Thoracic aorta (tissue), 2 donors: ENCODE measurements at regions not wholly inside any gene's neighbourhood (a gene's known extent, or its start where the extent isn't known, plus 50 kb on each side); places are given as distances from the start of the nearest gene placed in this dataset.

Experiments
- ATAC-seq: fragments of 150-250 bp; one replicate; pipeline ENCODE4 v1.8.0; 2017; ENCODE audit warnings: low read depth; ENCODE audit not compliant: insufficient number of reproducible peaks, low FRiP score
- DNase-seq: peaks from one replicate; pipeline ENCODE4 v3.0.0-alpha.2; 2020; ENCODE audit warnings: low spot score
- H3K27ac ChIP-seq, 2 donors: fragments of 200-600 bp; sonication (generic); 1 replicate in 1 of 2; 2 replicates in 1 of 2; pipeline ENCODE4 v1.5.1; 2016; ENCODE audit warnings: mild to moderate bottlenecking in 2 of 2, moderate library complexity in 2 of 2
- H3K27me3 ChIP-seq: fragments of 200-600 bp; sonication (generic); replicated peaks from 2 replicates; pipeline ENCODE4 v1.6.0; 2016; ENCODE audit warnings: mild to moderate bottlenecking; ENCODE audit not compliant: insufficient read depth
- H3K36me3 ChIP-seq: fragments of 200-600 bp; sonication (generic); one replicate; pipeline ENCODE4 v1.5.1; 2016
- H3K4me1 ChIP-seq, 2 donors: fragments of 200-600 bp; sonication (generic); 1 replicate in 1 of 2; 2 replicates in 1 of 2; pipeline versions ENCODE4 v1.5.1 to v1.6.0; 2016; ENCODE audit warnings: low read depth in 2 of 2, mild to moderate bottlenecking in 1 of 2; ENCODE audit not compliant: control insufficient read depth in 1 of 2
- H3K4me3 ChIP-seq: fragments of 200-600 bp; sonication (generic); 2 replicates; pipeline ENCODE4 v1.5.1; 2016; ENCODE audit warnings: mild to moderate bottlenecking
- H3K9me3 ChIP-seq: fragments of 200-600 bp; sonication (generic); 2 replicates; pipeline ENCODE4 v1.5.1; 2016
- CTCF ChIP-seq: fragments of 200-600 bp; sonication (generic); IDR thresholded peaks from one replicate; pipeline ENCODE4 v1.5.1; 2019; ENCODE audit warnings: antibody characterized with exemption

GRCh38 chr11:115720602-115721245 is 216.5 kb upstream of the CADM1 start:
- ATAC-seq = no peak
- no peaks in the 10 kb centered on the region for H3K9me3 ChIP-seq
- TF ChIP-seq CTCF = no peak
- DNase-seq = no peak
- no peak overlapping the region for H3K4me3 ChIP-seq
- no peaks in the 10 kb centered on the region for H3K36me3 ChIP-seq
- no peaks in the 10 kb centered on the region for H3K4me1 ChIP-seq
- H3K27me3 ChIP-seq = no peaks in the 10 kb centered on the region
- no peak overlapping the region for H3K27ac ChIP-seq

- ATAC-seq = no peak
- no peaks in the 10 kb centered on the region for H3K36me3 ChIP-seq
- H3K27ac ChIP-seq = no peak overlapping the region
- H3K9me3 ChIP-seq = no peaks in the 10 kb centered on the region
- no peak for DNase-seq
- no peak for TF ChIP-seq CTCF
- H3K4me1 ChIP-seq = no peaks in the 10 kb centered on the region
- no peaks in the 10 kb centered on the region for H3K27me3 ChIP-seq
- no peak overlapping the region for H3K4me3 ChIP-seq
Measured at GRCh38 chr11:115718945-115719344, 214.7 kb upstream of the CADM1 start.

- no peaks in the 10 kb centered on the region for H3K36me3 ChIP-seq
- no peak overlapping the region for H3K4me3 ChIP-seq
- no peak for TF ChIP-seq CTCF
- no peak overlapping the region for H3K27ac ChIP-seq
- no peaks in the 10 kb centered on the region for H3K4me1 ChIP-seq
- no peaks in the 10 kb centered on the region for H3K9me3 ChIP-seq
- no peaks in the 10 kb centered on the region for H3K27me3 ChIP-seq
- DNase-seq (no peak), ATAC-seq (no peak)
Measured at GRCh38 chr11:115718106-115718505, 213.9 kb upstream of the CADM1 start.

GRCh38 chr11:115716601-115717529 is 212.7 kb upstream of the CADM1 start:
- H3K9me3 ChIP-seq = no peaks in the 10 kb centered on the region
- no peak overlapping the region for H3K27ac ChIP-seq
- ATAC-seq (no peak), DNase-seq (no peak)
- H3K4me1 ChIP-seq = no peaks in the 10 kb centered on the region
- TF ChIP-seq CTCF = no peak
- no peaks in the 10 kb centered on the region for H3K27me3 ChIP-seq
- no peaks in the 10 kb centered on the region for H3K36me3 ChIP-seq
- no peak overlapping the region for H3K4me3 ChIP-seq

- TF ChIP-seq CTCF = no peak
- no peak overlapping the region for H3K27ac ChIP-seq
- DNase-seq (no peak), ATAC-seq (no peak)
- H3K4me3 ChIP-seq = no peak overlapping the region
- H3K36me3 ChIP-seq = no peaks in the 10 kb centered on the region
- H3K9me3 ChIP-seq = no peaks in the 10 kb centered on the region
- H3K4me1 ChIP-seq = no peaks in the 10 kb centered on the region
- no peaks in the 10 kb centered on the region for H3K27me3 ChIP-seq
Measured at GRCh38 chr11:115716080-115716479, 211.9 kb upstream of the CADM1 start.
